ENCODE measurements at regions not wholly inside any gene's neighbourhood (a gene's known extent, or its start where the extent isn't known, plus 50 kb on each side); places are given as distances from the start of the nearest gene placed in this dataset.

- no peak for TF ChIP-seq CHD1 (IDR thresholded peaks at IDR 0.05; ENCODE audit: low read depth, low read length)
- TF ChIP-seq FOS (IDR thresholded peaks at IDR 0.05; ENCODE audit: low read depth, low read length): no peak
- TF ChIP-seq, protein P1, sequence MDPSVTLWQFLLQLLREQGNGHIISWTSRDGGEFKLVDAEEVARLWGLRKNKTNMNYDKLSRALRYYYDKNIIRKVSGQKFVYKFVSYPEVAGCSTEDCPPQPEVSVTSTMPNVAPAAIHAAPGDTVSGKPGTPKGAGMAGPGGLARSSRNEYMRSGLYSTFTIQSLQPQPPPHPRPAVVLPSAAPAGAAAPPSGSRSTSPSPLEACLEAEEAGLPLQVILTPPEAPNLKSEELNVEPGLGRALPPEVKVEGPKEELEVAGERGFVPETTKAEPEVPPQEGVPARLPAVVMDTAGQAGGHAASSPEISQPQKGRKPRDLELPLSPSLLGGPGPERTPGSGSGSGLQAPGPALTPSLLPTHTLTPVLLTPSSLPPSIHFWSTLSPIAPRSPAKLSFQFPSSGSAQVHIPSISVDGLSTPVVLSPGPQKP (IDR thresholded peaks at IDR 0.05; ENCODE audit: borderline replicate concordance, low read depth, low read length): no peak
- TF ChIP-seq RCOR1 (IDR thresholded peaks at IDR 0.05; ENCODE audit: insufficient replicate concordance, low read length): no peak
- TF ChIP-seq, protein P2, sequence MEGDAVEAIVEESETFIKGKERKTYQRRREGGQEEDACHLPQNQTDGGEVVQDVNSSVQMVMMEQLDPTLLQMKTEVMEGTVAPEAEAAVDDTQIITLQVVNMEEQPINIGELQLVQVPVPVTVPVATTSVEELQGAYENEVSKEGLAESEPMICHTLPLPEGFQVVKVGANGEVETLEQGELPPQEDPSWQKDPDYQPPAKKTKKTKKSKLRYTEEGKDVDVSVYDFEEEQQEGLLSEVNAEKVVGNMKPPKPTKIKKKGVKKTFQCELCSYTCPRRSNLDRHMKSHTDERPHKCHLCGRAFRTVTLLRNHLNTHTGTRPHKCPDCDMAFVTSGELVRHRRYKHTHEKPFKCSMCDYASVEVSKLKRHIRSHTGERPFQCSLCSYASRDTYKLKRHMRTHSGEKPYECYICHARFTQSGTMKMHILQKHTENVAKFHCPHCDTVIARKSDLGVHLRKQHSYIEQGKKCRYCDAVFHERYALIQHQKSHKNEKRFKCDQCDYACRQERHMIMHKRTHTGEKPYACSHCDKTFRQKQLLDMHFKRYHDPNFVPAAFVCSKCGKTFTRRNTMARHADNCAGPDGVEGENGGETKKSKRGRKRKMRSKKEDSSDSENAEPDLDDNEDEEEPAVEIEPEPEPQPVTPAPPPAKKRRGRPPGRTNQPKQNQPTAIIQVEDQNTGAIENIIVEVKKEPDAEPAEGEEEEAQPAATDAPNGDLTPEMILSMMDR (conservative IDR thresholded peaks at IDR 0.05; ENCODE audit: low read depth, low read length): no peak
- TF ChIP-seq RAD21 (IDR thresholded peaks at IDR 0.05; ENCODE audit: low read length): no peak
- no peak for TF ChIP-seq POLR2A (IDR thresholded peaks at IDR 0.05; ENCODE audit: low read depth, low read length)
- no peak for TF ChIP-seq MXI1 (IDR thresholded peaks at IDR 0.05; ENCODE audit: borderline replicate concordance, low read depth, low read length)
- no peak for TF ChIP-seq NFE2L2 (IDR thresholded peaks at IDR 0.05; ENCODE audit: low read depth, low read length)
- no peak for TF ChIP-seq SMC3 (IDR thresholded peaks at IDR 0.05; ENCODE audit: low read depth, low read length)
- no peak for TF ChIP-seq MAFK (IDR thresholded peaks at IDR 0.05; ENCODE audit: low read depth, low read length)
- TF ChIP-seq CEBPB (IDR thresholded peaks at IDR 0.05; ENCODE audit: low read depth, low read length): no peak
- no peak for TF ChIP-seq RFX5 (IDR thresholded peaks at IDR 0.05; ENCODE audit: low read depth, low read length)
- POLR2A ChIA-PET (ENCODE audit: unreplicated experiment): no interaction called here
- Histone ChIP-seq H3K9ac (ENCODE audit: low read depth, low read length) (no peak overlapping the region), H2BK5ac (ENCODE audit: low read depth, low read length, poor library complexity, severe bottlenecking) (no peak overlapping the region), H3K56ac (ENCODE audit: extremely low read depth, insufficient read depth, low read length) (no peak overlapping the region), H3K18ac (ENCODE audit: low read depth, low read length) (no peak overlapping the region), H2BK15ac (ENCODE audit: low read depth, low read length) (no peak overlapping the region), H3K4ac (ENCODE audit: low read depth, low read length) (no peak overlapping the region), H3K4me3 (ENCODE audit: insufficient read depth, low read depth, low read length) (no peak overlapping the region), H3K27ac (ENCODE audit: insufficient read depth, low read length) (no peak overlapping the region), H3K27me3 (ENCODE audit: control insufficient read depth, insufficient read depth, low read length) (no peaks in the 10 kb centered on the region), H3K14ac (replicated peaks; ENCODE audit: low read depth, low read length) (no peak overlapping the region), H2AK5ac (ENCODE audit: low read depth, low read length) (no peak overlapping the region), H3K4me1 (ENCODE audit: control insufficient read depth, insufficient read depth, low read length) (no peaks in the 10 kb centered on the region), H4K20me1 (ENCODE audit: insufficient read depth, low read length) (no peaks in the 10 kb centered on the region), H2BK120ac (ENCODE audit: low read depth, low read length) (no peak overlapping the region), H3K9me1 (ENCODE audit: insufficient read depth, low read length) (no peaks in the 10 kb centered on the region), H3K23ac (ENCODE audit: low read depth, low read length) (no peak overlapping the region), H4K8ac (ENCODE audit: low read depth in 2 of 2, low read length in 2 of 2) (no peak overlapping the region), H3K79me1 (ENCODE audit: low read depth in 1 of 2, low read length in 2 of 2) (no peaks in the 10 kb centered on the region), H2AFZ (replicated peaks; ENCODE audit: low read length, poor library complexity) (no peak overlapping the region), H2BK20ac (ENCODE audit: low read depth, low read length) (no peak overlapping the region), H3K36me3 (ENCODE audit: control insufficient read depth, insufficient read depth, low read length) (no peaks in the 10 kb centered on the region), H4K91ac (ENCODE audit: insufficient read depth, low read depth, low read length) (no peak overlapping the region), H3K9me3 (ENCODE audit: control insufficient read depth, insufficient read depth, low read length) (peaks cover 2% of the 10 kb centered on the region; the same call in 1 of the 2 replicates), H4K5ac (ENCODE audit: low read depth, low read length) (no peak overlapping the region), H3K4me2 (ENCODE audit: low read depth, low read length) (no peak overlapping the region), H2AK9ac (replicated peaks; ENCODE audit: low read depth, low read length, poor library complexity) (no peak overlapping the region)
- CTCF ChIA-PET: no interaction called here
- dilution Hi-C loops (cut with HindIII; ENCODE audit: low sequenced_read_pairs, unreplicated experiment) (no loop called here), intact Hi-C loops (cut with micrococcal nuclease) (loop anchor here (10.0 kb wide), 1 partner anchor 874 kb away; no protein-coding TSS in a partner anchor), in situ Hi-C loops (cut with MboI; ENCODE audit: low sequenced_read_pairs) (no loop called here)
- no peak for ATAC-seq (ENCODE audit: low read depth)
- no peak for DNase-seq
- BruUV-seq (replicated peaks): no TSS peak
- no CpG with 5 or more reads among the region's 1 CpG for WGBS, 2 experiments (ENCODE audit: extremely low coverage in 2 of 2, insufficient read length in 1 of 2)
These were observed 199.3 kb downstream of the PDHA2 start for GRCh38 chr4:96039217-96039616.
